NCI-H2029 (cell line): ENCODE measurements at regions not wholly inside any gene's neighbourhood (a gene's known extent, or its start where the extent isn't known, plus 50 kb on each side); places are given as distances from the start of the nearest gene placed in this dataset.

ENCODE experiments used
- DNase-seq: peaks from one replicate; lab custom pipeline; 2025; lab: John Stamatoyannopoulos, UW

DNA sequence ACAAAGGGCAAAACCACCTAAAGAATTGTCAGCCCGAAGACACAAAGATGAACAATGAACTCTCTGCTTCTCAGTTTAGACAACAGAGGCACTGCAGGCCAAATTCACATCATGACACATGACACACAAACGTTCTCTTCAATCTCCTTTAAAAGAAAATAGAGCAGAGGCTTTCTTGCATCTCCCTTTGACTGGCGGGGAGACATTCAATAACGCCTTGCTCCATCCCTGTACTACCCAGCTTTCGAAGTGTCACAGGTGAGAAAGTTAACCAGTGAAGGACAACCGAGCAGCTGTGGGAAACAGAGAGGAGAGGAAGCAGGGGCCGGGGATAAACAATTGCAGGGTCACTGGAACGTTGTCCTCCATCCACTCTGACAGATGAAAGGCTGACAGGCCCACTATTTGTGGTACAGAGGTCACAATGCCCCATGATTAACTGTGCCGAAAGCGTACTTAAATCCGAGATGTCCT, 130.8 kb downstream of the PHLDA1 start:
- no peak for DNase-seq

DNA sequence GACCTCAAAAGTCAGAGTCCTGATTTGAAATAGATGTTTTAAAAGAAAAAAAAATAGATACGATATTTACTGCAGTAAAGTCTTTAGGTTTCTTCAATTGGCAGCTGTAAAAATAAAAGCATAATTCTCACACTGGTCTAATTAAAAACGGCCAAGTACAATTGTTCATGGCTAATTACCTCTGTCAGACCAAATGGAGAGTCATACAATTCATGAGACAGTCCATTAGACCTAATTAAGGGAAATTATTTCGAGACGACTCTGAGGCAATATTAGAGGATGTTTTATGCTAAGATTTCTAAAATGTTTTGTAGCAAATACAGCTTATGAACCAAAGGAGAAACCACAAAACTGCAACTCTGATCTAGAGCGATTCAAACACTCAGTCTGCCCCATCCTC, 131.3 kb downstream of the PHLDA1 start:
- DNase-seq, result no peak

DNA sequence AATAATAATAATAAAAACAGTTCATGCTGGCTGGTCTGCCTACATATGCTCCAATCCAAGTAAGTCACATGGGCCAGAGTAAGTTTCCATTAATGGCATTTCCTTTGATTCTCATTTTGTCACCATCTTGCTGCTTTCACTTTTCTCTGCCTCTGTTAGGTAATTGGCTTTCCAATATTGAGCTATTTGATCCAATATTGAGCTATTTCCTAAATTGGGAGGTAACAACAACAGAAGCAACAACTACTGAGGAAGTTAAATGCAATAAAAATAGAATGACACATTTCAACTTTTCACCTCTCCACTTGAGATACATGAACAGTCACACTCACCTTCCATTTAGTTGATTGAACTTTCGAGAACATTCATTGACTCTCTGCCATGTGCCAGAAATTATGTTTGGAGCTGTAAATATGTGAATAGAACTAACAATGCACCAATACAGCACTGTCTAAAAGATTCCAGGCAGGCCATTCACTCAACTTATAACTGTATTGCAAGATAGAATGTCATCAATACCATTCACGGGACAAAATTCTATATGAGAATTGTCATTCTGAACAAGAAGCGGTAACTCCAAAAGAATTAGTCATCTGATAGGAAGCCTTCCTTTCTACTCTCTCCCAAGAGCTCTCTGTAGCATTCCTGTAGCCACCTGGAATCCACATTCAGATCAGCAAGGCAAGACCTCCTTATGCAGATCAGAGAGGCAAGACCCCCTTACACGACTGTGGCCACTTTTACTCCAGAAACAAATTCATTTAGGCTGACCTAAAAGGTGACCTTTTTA, 136.4 kb downstream of the PHLDA1 start:
- no peak for DNase-seq

DNA sequence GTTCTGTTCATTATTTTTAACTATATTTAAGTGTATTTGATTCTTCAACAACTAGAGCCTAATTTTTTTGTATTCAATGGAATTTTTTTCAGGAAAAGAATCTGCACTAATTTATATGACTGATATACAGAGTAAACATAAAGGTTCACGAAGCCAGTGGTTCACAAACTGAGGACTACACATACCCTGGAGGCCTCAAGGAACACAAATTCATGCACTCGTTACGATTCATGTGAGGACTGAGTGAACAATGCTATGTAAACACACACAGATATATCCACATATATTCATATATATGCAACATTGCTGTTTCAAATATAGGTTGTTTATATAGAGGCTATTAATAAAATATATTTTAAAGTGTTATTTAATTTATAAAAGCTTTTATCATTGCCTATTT, 137.8 kb downstream of the PHLDA1 start:
- no peak for DNase-seq

GRCh38 chr12:75892731-75893408, 138.7 kb downstream of the PHLDA1 start:
- DNase-seq, result no peak

- no peak for DNase-seq
Measured at GRCh38 chr12:75891072-75891471, 140.5 kb downstream of the PHLDA1 start.

DNA sequence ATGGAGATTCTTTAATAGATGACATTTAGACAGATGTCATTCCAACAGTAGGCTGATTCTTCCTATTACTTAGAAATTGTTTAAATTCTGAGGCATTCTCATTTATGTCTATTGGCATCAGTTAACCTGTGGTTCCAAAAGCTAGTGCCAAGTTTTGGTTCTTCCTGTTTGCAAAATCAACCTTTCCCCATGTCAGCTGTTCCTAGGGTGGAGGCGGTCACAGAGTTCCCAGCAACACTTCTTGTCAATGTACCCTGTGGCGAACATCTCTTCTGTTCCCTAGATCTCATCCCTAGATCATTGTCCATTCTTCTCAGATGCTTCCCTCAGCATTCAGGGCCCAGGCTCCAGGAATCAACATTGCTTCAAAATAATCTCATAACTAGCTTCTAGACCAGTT, 140.9 kb downstream of the PHLDA1 start:
- DNase-seq, result no peak

DNA sequence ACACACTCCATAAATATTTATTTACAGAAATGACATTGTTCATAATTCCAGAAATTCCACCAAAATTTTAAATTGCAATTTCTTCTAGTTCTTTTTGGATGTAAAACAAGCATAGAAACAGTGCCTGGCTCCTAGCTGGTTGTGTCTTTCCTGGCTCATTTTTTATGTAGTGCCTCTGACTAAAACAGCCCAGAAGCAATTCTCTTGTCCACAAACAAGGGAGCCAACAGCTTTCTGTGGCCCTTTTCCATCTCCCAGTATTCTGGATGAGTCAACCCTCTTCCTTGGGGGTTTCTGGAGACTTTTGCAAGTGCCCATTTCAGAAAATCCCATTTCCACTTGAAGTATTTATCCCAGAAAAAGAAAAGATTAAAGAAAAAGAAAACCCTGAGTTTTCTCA, 141.4 kb downstream of the PHLDA1 start:
- DNase-seq, result no peak

DNA sequence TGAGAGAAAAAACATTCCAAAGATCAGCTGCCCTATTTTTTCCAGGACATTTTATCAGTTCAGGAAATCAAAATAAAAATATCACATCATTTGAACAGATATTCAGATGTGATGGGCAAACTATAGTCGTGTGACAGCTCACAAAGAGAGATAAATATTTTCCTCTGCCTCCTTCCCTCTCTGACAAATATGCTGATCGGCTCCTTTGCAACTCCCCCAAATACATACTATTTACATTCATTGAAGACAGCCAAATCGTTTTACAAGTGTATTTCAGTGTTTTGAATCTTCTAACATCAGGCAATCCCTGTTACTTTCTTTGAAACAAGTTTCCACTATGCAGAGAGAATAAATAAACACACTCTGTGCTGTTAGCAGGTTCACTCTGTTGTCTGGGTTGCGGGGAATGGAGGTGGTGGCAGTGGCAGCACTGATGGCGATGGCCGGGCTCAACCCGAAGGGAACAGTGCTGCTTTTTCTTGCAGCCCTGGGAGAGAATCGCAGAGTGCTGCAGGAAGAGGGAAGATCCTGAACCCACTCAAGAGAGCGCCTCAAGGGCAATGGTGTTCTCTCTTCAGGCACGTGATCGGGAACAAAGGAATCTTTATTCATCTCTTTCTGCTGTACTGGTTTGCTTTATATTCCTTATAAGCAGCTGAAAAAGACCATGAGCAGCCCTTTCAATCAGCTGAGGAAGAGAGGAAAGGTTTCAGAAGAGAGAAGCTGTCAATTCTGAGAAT, 142.5 kb downstream of the PHLDA1 start:
- no peak for DNase-seq

- no peak for DNase-seq
Measured at GRCh38 chr12:75888399-75888798, 143.2 kb downstream of the PHLDA1 start.

GRCh38 chr12:75887979-75888378, 143.6 kb downstream of the PHLDA1 start:
- DNase-seq, result no peak

- DNase-seq, result no peak
Measured at GRCh38 chr12:75884465-75884985, 147.1 kb downstream of the PHLDA1 start.

- peak; percentile 38 for DNase-seq
Measured at GRCh38 chr12:75883241-75883640, 148.3 kb downstream of the PHLDA1 start.

GRCh38 chr12:75882421-75882820, 149.2 kb downstream of the PHLDA1 start:
- no peak for DNase-seq

DNA sequence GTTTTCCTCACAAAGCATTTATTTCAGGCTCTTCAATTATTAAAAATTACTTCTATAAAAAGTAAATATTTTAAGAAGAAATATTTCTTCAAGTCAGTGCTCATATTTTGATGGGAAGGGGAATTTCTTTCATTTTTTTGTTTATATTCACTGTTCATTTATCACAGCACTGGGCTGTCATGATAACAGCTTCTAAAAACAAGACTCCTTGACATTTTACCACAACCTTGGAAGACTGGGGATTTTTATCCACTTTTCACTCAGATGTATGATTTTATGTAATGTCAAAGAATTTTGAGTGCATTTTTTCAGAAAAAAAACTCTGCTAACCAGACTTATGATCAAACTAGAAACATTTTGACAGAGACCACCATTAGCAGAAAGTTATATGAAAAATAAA, 149.7 kb downstream of the PHLDA1 start:
- no peak for DNase-seq

DNA sequence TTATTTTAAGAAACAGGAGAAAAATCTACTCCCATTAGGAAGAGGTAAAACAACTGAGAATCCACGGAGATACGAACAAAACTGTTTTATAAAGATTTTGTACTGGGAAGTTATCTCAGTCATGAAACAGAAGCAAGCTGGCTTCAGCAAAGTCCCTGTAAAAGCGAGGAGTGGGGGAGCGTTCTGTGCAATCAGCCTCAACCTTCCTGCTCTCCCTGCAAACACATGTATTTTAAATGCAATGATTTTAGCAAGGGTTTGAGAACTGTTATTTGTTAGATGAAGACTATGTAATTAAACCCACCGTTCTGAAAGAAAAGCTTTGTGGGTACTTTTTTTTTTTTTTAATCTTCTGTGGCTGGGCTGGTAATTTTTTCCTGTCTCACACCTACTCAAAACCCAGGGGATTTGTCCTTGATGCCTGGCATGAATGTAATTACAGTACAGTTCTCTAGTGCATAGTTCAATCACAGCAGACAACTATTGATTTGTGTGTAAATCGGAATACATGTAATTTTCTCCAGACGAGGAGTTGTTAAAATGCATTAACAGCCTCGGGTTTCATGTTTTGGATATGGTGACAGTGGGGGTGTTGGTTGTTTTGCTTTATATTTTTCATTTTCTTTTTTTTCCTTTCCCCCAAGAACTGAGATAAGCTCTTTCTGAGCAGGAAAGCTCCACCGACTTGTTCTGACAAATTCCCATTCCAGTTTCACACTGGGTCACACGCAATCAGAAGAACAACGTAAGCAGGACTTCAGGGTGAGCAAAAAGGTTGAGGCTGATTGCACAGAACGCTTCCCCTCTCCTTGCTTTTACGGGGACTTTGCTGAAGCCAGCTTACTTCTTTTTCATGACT, 153.6 kb downstream of the PHLDA1 start:
- DNase-seq, result no peak

- no peak for DNase-seq
Measured at GRCh38 chr12:75876832-75877762, 154.5 kb downstream of the PHLDA1 start.

DNA sequence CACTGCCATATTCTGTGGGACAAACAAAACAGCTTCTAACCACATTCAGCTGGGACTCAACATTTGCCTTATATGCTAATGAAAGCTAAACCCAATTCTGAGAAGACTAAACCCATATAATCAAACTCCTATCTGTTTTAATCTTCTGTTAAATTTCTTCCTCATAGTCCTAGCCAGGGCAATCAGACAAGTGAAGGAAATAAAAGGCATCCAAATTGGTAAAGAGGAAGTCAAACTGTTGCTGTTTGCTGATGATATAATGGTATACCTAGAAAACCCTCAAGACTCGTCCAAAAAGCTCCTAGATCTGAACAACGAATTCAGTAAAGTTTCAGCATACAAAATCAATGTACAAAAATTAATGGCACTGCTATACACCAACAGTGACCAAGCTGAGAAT, 157.1 kb downstream of the PHLDA1 start:
- no peak for DNase-seq

DNA sequence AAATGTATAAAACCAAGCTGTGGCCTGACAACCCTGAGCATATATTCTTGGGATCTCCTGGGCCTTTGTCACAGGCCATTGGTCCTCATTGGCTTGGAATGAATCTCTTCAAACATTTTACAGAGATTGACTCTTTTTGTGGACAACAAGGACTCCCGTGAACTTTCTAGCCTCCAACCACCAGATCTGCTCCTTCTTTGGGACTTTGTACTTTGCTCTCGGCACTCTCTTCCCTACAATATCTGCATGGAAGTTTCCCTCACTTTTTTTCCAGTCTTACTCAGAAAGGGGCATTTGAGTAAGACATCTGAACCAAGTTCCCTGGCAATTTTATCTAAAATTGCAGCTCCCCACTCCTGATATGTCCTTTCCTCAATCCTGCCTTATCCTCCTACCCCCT, 158.8 kb downstream of the PHLDA1 start:
- no peak for DNase-seq

GRCh38 chr12:75870878-75871277, 160.7 kb downstream of the PHLDA1 start:
- DNase-seq, result no peak

DNA sequence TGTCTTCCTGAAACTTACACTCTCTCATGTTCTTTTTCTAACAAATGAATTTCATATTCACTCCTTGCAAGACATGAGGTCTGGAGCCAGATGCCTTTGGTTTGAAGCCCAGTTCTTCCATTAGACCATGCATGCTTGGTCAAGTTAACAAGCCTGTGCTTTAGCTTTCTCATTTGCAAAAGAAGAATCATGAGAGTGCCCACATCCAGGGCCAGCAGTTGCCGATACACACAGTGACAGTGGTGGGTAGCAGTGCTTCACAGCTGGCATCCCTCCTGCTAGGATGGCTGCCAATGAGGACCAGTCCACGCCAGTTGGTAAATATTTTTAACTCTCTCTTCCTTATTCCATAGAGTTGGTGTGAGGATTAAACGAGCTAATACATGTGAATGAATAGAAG, 163.1 kb downstream of the PHLDA1 start:
- peak; percentile 53 for DNase-seq
